GM21576 (cell line): ENCODE measurements at regions not wholly inside any gene's neighbourhood (a gene's known extent, or its start where the extent isn't known, plus 50 kb on each side); places are given as distances from the start of the nearest gene placed in this dataset.

ENCODE experiments used
- ATAC-seq: cut with Tn5 transposase; IDR thresholded peaks from one replicate; pipeline ENCODE4 v1.9.1; 2021; ENCODE audit warnings: mild to moderate bottlenecking, moderate library complexity; ENCODE audit not compliant: unreplicated experiment

DNA sequence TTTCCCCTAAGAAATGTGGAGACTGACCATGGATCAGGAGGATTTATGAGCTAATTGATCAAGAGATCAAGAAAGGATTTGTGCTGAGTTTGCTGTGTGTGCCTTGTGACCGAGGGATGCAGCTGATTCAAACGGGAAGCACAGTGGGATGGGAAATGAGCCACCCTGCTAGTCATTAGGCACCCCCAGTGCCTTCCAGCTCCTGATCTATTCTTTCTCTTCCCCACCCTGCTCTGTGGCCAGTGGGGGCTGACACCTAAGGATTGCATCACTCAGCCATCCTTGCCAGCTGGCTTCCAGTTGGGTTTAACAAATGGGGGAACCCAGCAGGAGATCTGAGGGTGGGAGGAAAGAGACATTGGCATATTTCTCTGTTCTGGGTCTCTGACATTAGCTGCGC lies 132.2 kb upstream of the CXCR4 start:
- ATAC-seq = no peak

DNA sequence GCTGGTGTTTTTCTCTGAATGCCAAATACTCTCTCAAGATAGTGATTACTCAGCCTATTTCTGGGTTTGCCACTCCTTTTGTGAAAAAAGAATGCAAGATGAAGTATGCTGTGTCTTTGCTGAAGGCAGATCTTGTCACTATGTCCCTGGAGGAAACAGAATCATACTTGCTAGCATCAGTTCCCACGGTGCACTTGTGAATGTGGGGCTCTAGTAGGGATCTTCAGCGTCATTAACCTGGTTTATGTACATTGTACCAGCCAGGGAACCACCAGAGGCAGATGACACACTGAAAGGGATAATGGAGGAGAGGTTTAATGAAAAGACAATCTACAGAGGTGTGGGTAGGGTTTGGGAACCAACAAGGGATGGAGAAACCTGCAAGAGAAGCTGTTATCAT lies 131.0 kb upstream of the CXCR4 start:
- ATAC-seq = no peak

DNA sequence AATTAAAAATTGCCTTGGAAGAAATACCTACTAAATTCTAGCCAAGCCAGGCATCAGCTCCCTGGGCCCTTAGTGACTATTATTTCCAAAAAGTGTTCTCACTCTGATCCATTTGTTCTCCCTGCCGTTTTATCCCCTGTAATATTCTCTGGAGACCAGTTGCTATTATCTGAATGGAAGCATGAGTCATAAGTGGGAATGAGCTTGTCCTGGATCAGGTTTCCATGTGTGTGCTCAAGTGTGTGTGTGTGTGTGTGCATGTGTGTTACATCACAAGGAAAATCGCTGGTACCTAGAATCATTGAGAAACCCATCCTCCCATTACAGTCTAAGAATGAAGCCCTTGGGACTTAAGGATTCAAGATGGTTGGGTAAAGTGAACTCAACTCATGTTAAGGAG lies 130.3 kb upstream of the CXCR4 start:
- no peak for ATAC-seq

DNA sequence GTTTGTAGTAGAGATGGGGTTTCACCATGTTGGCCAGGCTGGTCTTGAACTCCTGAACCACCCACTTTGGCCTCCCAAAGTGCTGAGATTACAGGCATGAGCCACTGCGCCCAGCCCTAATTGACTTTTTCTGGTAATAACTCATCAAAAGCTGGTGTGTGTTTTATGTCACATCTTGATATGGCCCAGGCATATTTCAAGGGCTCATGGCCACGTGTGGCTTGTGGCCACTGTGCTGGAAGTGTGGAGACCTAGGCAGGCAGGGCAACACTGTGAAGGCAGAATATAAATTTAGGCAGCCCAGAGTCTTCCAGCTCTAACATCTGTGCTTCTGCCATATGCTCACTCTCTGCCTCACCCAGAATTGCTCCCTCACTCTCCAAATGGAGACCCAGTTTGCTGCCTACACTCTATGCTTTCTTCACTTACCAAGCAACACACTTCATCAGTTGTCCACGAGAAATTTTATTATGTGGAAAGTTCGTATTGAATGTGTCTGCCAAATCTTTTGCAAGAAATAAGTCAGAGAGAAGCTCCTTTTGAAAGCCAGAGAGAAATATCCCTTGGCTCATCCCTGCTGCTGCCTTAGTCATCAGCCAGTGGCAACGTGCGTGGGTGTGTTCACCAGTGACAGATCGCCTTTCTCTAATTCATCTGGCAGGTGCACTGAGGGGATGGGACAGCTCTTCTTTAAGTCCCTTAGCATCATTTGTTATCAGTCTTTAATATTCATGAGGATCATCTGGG lies 129.4 kb upstream of the CXCR4 start:
- no peak for ATAC-seq

DNA sequence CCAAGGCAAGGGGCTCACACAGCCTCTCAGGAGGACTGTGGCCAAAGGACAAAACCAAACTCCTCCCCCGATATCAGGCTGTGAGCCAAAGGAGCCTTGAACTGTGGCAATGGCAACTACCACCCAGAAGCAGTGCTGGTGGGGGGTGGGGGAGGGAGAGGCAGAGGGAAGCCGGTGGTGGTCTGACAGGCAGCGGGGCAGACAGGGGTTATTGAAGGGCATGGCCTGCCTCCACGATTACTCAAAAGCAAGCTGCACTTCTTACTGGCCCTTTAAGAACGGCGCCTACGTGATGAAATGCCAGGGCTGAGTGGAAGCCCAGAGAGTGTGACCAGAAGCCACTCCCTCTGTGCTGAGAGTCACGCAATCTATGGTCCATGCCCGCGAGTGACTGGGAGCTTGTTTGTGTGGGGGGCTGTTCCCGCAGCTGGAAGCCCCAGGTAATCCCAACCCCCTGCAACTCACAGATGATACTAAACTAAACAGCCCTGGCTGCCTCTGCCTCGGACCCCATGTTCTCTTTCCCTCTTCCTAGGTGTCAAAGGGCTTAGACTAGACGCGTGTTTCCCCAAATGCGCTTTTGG lies 128.2 kb upstream of the CXCR4 start:
- peak; percentile 84 for ATAC-seq

DNA sequence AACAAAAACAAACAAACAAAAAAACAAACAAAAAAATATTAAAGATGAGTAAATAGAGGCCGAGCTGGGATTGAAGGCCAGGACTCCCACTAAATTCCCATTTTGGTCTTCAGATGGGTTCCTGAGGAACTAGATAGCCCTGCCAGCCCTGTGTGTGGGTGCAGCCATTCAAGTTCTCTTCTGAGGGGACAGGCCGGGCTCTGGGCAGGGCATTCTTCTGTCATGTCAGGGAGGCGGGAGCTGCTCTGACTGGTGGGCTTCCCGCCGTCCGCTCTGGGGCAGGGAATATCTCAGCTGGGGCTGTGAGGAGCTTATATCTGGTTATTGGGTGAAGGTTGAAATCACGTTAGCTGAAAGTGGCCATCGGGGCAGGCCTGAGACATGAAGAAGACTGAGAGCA lies 127.3 kb upstream of the CXCR4 start:
- ATAC-seq = no peak

DNA sequence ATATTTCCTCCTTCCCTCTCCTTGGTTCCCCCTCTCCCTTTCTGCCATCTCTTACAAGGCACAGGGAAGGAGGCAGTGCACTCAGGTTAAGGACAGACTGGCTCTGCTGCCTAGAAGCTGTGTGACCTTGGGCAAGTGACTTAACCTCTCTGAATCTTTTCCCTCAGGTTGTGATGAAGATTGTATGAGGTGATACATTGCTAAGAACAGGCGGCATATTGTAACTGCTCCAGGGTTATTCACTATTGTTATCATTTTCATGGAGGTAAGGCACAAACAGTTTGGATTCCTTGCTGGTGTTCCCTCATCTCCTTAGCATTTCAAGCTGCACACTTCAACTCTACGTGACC lies 126.6 kb upstream of the CXCR4 start:
- no peak for ATAC-seq

DNA sequence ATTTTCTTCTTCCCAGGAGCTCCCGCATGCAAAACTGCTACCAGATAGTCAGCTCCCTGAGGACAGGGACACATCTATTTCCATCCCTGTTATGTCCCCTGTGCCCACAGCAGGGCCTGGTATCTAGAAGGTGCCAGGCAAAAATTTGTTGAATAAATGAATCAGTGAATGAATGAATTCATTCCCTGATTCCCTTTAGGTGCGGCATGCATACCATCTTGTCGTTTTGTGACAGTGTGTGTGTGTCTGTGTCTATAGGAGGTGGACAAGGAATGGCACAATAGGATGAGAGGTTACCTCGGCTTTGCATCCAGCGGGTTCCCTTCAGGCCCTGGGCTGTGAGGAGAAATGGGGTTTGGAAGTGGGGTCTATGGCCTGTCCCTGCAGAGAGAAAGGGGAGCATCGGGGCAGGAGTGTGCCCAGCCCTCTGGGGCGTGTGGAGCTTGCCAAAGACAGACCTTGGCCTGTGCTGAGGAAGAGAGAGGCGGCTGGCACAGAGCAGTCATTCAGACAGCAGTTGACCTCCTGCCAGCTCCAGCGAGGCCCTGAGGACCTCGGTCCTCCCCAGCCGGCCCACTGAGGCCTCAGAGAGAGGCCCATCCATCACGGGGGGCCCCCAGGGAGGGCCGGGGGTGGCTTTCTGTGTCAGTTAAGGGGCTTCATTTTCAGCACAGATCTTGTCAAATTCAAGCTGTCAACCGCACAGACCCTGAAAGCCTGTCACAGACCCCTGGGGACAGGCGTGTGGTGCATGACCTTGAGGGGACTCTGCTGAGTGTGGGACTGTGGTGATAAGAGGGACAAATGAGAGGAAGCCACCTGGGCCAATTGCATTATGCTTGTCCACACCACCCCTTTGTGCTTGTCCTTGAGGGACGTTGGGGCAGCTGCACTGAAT lies 125.9 kb upstream of the CXCR4 start:
- no peak for ATAC-seq

DNA sequence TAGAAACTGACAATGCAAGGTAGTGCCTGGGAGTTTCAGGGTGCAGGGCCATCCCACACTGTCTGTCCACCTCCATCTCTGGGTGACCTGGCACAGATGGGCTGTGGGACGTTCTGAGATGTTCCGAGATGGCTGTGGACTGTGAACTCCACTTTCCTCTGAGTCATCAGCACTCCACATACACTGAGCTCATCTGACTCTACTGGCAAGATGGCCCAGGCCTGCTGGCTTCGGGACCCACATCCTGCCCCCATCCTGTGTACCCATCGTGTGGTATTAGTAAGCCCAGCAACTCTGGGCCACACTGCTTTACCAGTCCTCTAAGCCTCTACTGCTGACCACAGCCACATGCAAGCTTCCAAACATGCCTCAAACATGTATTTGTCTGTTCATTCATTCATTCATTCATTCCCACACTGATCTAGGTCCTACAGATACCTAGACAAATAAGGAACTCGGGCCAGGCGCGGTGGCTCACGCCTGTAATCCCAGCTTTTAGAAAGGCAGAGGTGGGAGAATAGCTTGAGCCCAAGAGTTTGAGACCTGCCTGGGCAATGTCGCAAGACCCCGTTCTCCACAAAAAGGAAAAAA lies 124.8 kb upstream of the CXCR4 start:
- no peak for ATAC-seq

DNA sequence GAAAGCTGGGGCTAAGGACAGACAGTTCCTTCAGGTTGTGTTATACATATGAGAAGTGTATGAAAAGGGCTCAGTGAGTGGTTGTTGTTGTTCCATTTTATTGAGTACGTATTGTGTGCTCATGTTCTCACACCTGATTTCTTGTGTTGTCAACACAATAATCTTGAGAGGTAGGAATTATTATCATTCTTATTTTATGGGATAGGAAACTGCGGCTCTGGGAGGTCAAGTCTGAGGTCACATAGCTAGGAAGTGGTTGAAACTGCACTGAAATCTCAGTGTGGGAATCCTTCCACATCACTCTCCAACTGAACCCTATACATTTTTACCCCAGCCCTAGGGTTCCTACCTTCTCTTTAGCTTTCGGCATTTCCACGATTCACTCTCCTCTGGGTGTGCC lies 124.2 kb upstream of the CXCR4 start:
- ATAC-seq = no peak

DNA sequence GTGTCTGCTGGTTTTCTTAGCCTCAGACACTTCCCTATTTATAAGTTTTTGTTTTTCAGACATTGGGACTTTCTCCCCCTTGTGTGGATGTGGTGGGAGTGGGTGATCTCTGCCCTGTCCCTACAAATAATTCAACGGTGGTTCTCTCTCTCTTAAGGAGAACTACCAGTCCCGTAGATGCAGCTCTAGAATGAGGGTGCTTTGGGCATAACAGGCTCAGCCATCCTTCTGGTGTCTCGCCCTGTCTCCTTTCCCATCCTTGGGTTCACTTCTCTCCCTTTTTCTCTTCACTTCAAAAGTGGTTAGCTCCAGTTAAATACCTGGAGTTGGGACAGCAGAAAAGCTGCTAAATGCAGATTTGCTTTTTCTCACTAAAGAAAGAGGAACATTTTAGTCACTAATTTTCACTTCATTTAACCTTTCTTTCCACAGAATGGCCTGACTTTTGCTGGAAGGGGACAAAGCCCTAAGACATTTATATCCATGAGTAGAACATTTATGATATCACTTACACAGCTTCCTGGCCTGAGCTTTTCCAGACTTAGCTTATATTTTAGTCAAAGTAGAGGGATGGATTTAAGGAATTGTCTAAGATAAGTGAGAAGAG lies 121.2 kb upstream of the CXCR4 start:
- no peak for ATAC-seq

DNA sequence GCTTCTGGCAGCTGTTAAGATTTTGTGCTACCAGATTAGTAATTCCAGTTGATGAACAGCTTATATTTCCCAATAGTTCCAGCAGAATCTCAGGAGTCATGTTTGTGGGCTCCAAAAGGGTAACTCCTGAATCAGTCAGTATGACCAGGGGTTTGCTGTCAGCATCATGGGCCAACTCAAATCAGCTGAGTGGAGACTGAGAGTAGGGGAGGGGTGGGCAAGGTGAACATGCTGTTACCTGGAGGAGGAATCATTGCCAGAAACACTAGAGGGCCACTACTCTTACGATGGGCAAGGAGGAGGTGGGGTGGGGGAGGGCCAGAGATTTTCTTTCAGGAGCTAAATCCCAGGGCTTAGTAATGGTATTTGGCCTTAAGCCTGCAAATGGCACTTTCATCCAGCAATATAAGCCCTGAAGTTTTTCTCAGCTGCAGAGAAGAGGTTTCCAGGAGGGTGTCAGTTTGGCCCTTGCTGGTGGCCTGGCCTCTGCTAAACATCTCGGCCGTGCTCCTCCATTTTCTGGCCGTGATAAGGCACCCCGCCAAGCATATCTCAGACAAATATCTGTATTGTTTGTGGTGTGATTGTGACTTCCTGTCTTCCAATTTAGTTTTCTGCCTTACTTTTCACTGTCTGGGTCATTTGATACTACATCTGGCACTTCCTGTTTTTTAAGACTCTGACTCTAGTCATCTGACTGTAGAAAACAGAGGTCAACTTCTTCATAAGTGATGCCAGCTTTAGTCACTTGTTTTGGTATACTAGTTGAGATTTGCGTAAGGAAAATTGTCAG lies 120.5 kb upstream of the CXCR4 start:
- ATAC-seq = peak; percentile 88

DNA sequence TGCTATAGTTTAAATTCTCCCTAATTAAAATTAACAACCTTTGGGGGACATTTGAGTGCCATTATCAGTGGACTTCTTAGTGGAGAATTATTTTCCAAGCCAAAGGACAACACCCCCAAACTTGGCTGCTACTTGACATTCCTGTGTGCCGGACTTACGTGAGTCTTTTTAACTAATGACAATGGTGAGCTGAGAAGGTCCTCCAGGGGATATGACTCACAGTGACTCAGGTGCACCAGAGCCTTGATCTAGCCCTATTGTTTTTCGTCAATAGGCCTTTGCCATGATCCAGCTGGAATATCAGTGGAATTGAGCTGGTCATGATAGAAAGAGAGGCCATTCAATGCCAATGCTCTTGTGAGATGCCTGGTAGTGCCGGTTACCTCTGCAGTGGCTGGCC lies 118.1 kb upstream of the CXCR4 start:
- no peak for ATAC-seq

DNA sequence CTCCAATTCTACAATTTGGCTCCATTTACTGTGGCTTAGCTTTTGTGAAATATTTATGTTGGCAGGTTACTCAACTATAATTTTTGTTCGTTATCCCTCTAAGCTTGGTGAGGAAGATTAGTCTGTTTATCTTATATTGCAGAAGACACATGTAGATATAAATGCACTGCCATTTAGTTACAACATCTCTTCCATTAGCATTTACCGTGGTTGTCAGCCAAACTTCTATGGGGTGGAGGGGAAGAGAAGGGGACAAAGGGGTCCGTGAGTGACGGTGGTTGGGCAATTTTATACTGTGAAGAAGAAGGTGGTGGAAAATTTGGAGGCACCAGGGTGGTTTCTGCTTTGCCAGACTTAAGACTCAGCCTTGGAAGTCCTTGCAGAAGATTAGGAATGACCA lies 117.6 kb upstream of the CXCR4 start:
- no peak for ATAC-seq

DNA sequence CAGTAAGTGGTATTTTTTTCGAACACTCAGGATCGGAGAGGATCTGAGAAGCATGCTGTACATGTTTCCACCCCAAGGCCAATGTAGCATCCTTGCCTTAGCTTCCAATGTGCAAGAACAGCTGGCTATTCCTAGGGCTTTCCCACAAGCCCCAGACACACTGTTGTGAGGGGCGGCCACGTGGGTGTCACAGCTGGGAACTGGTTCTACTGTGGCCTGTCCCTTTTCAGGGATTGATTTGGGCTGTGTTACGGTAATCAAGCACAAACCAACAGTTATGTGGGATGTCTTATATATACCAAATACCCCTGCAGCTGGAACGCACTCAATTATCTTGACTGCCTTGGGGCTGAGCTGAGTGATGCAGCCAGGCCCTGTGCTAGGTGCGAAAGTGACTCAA lies 116.3 kb upstream of the CXCR4 start:
- ATAC-seq = no peak

DNA sequence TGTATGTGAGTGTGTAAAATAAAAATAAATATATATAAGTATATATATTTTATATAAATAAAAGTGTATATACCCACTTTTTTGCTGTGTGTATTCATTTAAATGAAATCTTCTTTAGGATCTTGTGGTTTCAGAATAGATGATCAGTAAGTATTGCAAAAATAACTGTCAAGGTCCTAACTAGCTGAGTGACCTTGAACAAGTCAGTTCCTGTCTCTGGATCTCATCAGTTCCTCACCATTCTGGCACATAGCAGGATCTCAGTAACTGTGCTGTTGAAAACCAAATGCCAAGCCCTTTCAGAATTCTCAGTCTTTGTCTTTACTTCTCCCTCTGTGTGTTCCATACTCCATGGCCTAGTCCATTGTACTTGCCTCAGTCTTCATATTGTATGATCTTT lies 115.3 kb upstream of the CXCR4 start:
- no peak for ATAC-seq

DNA sequence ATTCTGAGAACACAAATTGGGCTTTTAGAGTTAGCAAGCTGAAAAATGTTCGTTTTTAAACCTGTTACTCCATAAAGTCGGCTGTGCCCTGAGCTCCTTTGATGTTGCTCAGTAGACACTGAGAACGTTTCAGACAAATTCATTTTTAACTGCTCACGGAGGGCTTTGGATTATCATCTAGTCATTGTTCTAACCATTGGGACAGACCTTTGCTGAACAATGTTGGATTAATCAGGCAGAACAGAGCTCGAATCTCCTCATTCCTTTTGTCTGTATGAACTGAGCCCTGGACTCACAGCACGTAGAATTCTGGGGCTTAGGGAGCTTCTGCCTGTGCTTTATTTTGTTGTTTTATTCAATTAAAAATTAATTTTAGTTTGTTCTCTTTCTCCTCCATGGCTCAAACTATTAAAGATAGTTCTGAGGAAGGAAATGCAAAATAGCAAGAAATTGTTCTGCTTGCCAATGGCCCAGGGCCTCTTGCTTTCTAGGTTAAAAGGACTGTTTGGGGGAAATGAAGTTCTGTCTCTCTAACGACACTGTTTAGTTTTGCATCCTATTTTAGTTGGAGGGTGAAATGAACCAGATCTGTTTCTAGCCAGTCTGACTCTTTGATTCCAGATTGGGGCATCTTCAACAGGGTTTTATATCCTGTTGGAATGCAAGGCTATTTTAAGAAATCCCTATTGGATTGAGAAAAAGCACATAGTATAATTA lies 114.7 kb upstream of the CXCR4 start:
- ATAC-seq = no peak

DNA sequence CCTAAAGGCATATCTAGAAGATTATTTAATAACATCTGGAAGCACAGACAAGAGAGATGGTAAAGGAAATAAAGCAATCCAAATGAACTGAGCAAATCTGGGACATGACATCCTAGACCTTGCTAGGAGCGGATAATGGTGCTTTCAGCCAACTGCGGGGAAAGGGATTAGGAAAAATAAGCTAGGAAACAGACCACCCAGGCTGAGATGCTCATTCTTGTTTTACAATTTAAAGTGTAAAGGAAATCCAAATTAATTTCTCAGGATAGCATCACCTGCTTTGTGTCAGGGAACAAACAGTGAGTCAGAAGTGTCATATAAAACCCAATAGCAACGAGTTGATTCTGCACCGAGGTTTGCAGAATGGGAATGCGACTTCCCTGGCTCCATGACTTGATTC lies 112.5 kb upstream of the CXCR4 start:
- no peak for ATAC-seq

DNA sequence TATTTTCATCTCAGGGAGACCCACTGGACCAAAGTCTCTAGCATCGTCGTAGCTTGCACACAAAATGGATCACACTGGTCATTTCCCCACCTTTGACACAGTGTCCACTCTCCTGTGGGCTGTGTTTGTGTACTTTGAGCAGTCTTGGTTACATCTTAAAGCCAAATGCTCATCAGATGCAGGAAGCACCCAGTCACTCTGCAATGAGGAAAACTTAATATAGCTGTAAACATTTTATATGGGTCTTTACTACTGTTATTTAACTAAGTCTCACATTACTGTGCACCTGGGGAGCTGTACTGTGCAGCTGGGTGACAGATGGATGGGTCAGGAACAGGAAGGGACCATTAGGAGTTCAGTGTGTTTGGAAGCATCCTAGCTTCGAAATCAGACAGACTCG lies 109.0 kb upstream of the CXCR4 start:
- ATAC-seq = no peak
